SK-N-MC (cell line): ENCODE measurements at regions not wholly inside any gene's neighbourhood (a gene's known extent, or its start where the extent isn't known, plus 50 kb on each side); places are given as distances from the start of the nearest gene placed in this dataset.

Source experiments
- EZH2 ChIP-seq: fragments of 200-600 bp; sonication (generic); IDR thresholded peaks from one replicate; pipeline ENCODE4 v1.6.1; 2017; ENCODE audit warnings: antibody characterized with exemption
- FOXP2 ChIP-seq: optimal IDR thresholded peaks from 2 replicates; pipeline ENCODE3; 2011; ENCODE audit warnings: mild to moderate bottlenecking, moderate library complexity; ENCODE audit not compliant: insufficient read depth; ENCODE audit errors: extremely low read length, control extremely low read depth
- POLR2AphosphoS5 ChIP-seq: IDR thresholded peaks from 2 replicates; pipeline ENCODE4 v1.6.1; 2012; ENCODE audit warnings: mild to moderate bottlenecking, low read depth, low read length, borderline replicate concordance

GRCh38 chr5:30147976-30148375 lies 1045.5 kb upstream of the CDH6 start:
- TF ChIP-seq POLR2AphosphoS5 = no peak
- TF ChIP-seq EZH2 = no peak
- TF ChIP-seq FOXP2 = no peak
